Activated naive CD4-positive, alpha-beta T cell treated with anti-CD3 and anti-CD28 coated beads, Interleukin-2, amount 10 ng/mL, durations not matched to agents 7 days and 5 days (primary cell): ENCODE measurements at regions not wholly inside any gene's neighbourhood (a gene's known extent, or its start where the extent isn't known, plus 50 kb on each side); places are given as distances from the start of the nearest gene placed in this dataset.

Experiments used
- CTCF ChIA-PET: fragments of 350-600 bp; sonication (Branson Sonifier 250); formaldehyde crosslinking; loops from one replicate; lab custom pipeline; 2021; ENCODE audit warnings: antibody characterized with exemption; lab: Charles Lee
- DNase-seq: peaks from one replicate; pipeline ENCODE4 v3.0.0-alpha.2; 2020
- H3K27ac Mint-ChIP-seq: one replicate; pipeline ENCODE4 v1.8.0; 2021; ENCODE audit warnings: mild to moderate bottlenecking, moderate library complexity, mixed read lengths
- H3K27me3 Mint-ChIP-seq: one replicate; pipeline ENCODE4 v1.8.0; 2021; ENCODE audit warnings: mild to moderate bottlenecking, mixed read lengths
- H3K36me3 Mint-ChIP-seq: one replicate; pipeline ENCODE4 v1.8.0; 2021; ENCODE audit warnings: mixed read lengths
- H3K4me1 Mint-ChIP-seq: one replicate; pipeline ENCODE4 v1.8.0; 2021; ENCODE audit warnings: mixed read lengths
- H3K4me3 Mint-ChIP-seq: one replicate; pipeline ENCODE4 v1.8.0; 2021; ENCODE audit warnings: mild to moderate bottlenecking, moderate library complexity, mixed read lengths
- H3K9me3 Mint-ChIP-seq: one replicate; pipeline ENCODE4 v1.8.0; 2021; ENCODE audit warnings: mixed read lengths

- DNase-seq = no peak
- CTCF ChIA-PET = no interaction called here
- H3K4me3 Mint-ChIP-seq = no peak overlapping the region
- peaks cover 12% of the 10 kb centered on the region for H3K27me3 Mint-ChIP-seq
- H3K4me1 Mint-ChIP-seq = no peaks in the 10 kb centered on the region
- no peak overlapping the region for H3K27ac Mint-ChIP-seq
- H3K36me3 Mint-ChIP-seq = no peaks in the 10 kb centered on the region
- H3K9me3 Mint-ChIP-seq = no peaks in the 10 kb centered on the region
Observed at GRCh38 chr22:27019827-27020226, 362.4 kb downstream of the MIAT start.

- H3K27me3 Mint-ChIP-seq = peaks cover 12% of the 10 kb centered on the region
- H3K4me3 Mint-ChIP-seq = no peak overlapping the region
- DNase-seq = no peak
- no peaks in the 10 kb centered on the region for H3K9me3 Mint-ChIP-seq
- CTCF ChIA-PET = no interaction called here
- no peaks in the 10 kb centered on the region for H3K36me3 Mint-ChIP-seq
- H3K4me1 Mint-ChIP-seq = no peaks in the 10 kb centered on the region
- no peak overlapping the region for H3K27ac Mint-ChIP-seq
Observed at GRCh38 chr22:27022274-27022895, 365.0 kb downstream of the MIAT start.

- Mint-ChIP-seq H3K4me1 (no peaks in the 10 kb centered on the region), H3K9me3 (no peaks in the 10 kb centered on the region), H3K27ac (no peak overlapping the region), H3K4me3 (no peak overlapping the region), H3K36me3 (no peaks in the 10 kb centered on the region), H3K27me3 (peaks cover 12% of the 10 kb centered on the region)
- CTCF ChIA-PET = interaction anchor here (0.6 kb wide), 1 partner anchor 685 kb away, joined by 3 read pairs; no protein-coding TSS in a partner anchor
- no peak for DNase-seq
Observed at GRCh38 chr22:27022896-27023361, 365.5 kb downstream of the MIAT start.

- no peaks in the 10 kb centered on the region for H3K4me1 Mint-ChIP-seq
- H3K9me3 Mint-ChIP-seq = no peaks in the 10 kb centered on the region
- H3K36me3 Mint-ChIP-seq = no peaks in the 10 kb centered on the region
- CTCF ChIA-PET = interaction anchor here (0.6 kb wide), 1 partner anchor 686 kb away, joined by 3 read pairs; no protein-coding TSS in a partner anchor
- H3K4me3 Mint-ChIP-seq = no peak overlapping the region
- no peak overlapping the region for H3K27ac Mint-ChIP-seq
- peaks cover 12% of the 10 kb centered on the region for H3K27me3 Mint-ChIP-seq
- DNase-seq = no peak
Observed at GRCh38 chr22:27023591-27023990, 366.2 kb downstream of the MIAT start.

DNA sequence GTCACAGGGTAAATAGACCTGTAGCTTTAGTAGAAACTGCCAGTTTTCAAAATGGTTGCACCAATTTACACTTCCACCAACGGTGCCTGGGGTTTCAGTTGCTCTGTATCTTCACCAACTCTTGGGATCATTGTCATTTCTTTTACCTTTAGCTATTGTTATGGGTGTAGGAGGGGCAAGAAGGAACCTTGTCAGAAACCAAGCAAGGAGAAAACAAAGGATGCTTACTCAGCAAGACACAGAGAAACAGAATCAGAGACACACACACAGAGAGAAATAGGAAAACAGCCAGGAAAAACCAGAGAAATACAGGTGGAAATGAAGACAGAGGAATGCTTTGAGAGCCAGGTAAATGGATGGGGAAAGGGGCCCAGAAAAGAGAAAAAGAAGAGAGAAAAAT, 367.6 kb downstream of the MIAT start:
- Mint-ChIP-seq H3K36me3 (no peaks in the 10 kb centered on the region), H3K4me1 (no peaks in the 10 kb centered on the region), H3K27ac (no peak overlapping the region), H3K27me3 (peaks cover 9% of the 10 kb centered on the region), H3K9me3 (peaks cover 1% of the 10 kb centered on the region), H3K4me3 (no peak overlapping the region)
- CTCF ChIA-PET = no interaction called here
- DNase-seq = no peak

DNA sequence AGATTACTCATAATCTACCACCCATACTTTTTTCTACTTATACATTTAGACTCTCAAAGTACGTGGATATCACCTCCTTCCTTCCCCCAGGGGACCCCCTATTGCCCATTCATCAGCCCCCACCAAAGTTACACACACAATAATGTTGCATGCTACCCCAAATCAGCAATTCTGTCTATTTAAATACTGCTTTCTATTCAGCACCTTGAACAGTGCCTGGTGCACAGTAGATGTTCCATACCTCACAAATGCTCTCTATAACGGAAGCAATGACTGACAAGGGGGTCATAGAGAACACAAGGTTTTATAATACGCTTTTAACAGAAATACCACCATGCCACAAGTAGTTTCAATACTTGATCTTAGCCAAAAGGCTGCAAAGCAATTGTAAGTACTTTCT, 370.7 kb downstream of the MIAT start:
- CTCF ChIA-PET = no interaction called here
- H3K27ac Mint-ChIP-seq = no peak overlapping the region
- H3K27me3 Mint-ChIP-seq = peaks cover 6% of the 10 kb centered on the region

DNA sequence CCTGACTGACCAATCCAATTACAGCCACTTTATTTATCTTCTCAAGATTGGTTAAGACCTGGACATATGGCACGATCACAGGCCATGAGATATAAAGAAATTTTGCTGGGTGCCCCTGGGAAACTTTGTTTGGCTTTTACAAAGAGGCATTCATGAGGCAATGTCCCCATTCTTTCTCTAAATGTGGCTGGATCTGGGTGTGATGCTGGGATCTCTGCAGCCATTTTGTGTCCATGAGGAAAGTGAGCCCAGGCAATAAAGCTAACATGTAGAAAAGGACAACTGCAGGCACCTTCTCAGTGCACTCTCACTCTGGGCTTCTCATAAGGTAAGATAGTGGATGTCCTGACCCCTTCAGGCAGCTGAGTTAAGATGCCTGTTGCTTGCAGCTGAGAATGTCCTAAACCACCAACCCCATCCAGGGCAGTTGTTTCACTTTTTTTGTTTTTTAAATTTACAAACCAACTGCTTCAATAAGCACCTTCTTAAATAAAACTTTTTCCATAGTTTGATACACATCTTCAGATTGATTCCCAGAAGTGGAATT, 372.3 kb downstream of the MIAT start:
- H3K36me3 Mint-ChIP-seq = no peaks in the 10 kb centered on the region
- no peaks in the 10 kb centered on the region for H3K4me1 Mint-ChIP-seq
- peaks cover 1% of the 10 kb centered on the region for H3K9me3 Mint-ChIP-seq
- no peak overlapping the region for H3K4me3 Mint-ChIP-seq
- H3K27me3 Mint-ChIP-seq = peaks cover 4% of the 10 kb centered on the region
- DNase-seq = no peak
- no peak overlapping the region for H3K27ac Mint-ChIP-seq
- CTCF ChIA-PET = no interaction called here

More for the DNA sequence above, 370.7 kb downstream of the MIAT start:
- H3K4me1 Mint-ChIP-seq = no peaks in the 10 kb centered on the region
- no peak for DNase-seq
- H3K36me3 Mint-ChIP-seq = no peaks in the 10 kb centered on the region
- H3K4me3 Mint-ChIP-seq = no peak overlapping the region
- peaks cover 1% of the 10 kb centered on the region for H3K9me3 Mint-ChIP-seq

- Mint-ChIP-seq H3K9me3 (peaks cover 1% of the 10 kb centered on the region), H3K27me3 (peaks cover 4% of the 10 kb centered on the region), H3K36me3 (no peaks in the 10 kb centered on the region), H3K27ac (no peak overlapping the region), H3K4me3 (no peak overlapping the region), H3K4me1 (no peaks in the 10 kb centered on the region)
- DNase-seq = no peak
- CTCF ChIA-PET = no interaction called here
Observed at GRCh38 chr22:27032091-27032761, 374.8 kb downstream of the MIAT start.

GRCh38 chr22:27041745-27042310, 384.4 kb downstream of the MIAT start:
- Mint-ChIP-seq H3K27ac (no peak overlapping the region), H3K27me3 (no peaks in the 10 kb centered on the region), H3K9me3 (no peaks in the 10 kb centered on the region), H3K4me3 (no peak overlapping the region), H3K4me1 (no peaks in the 10 kb centered on the region), H3K36me3 (no peaks in the 10 kb centered on the region)
- DNase-seq = no peak
- CTCF ChIA-PET = no interaction called here

DNA sequence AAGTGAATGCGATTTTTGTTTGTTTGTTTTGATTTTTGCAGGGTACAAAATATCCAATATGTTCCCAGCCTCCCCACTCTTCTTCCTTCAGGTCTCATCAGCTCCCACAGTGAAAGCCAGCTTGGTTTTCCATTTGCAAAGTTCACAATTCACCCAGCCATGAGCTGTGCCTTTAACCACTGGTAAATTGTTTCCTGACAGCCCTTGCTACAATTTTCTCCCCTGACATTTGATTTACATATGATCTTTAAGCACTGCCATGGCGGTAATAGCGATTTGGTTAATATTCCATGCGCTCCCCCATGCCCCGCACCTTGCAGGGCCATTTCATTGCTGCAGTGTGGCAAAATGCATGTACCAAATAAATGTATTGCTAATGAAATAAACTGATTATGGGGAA, 385.9 kb downstream of the MIAT start:
- Mint-ChIP-seq H3K4me3 (no peak overlapping the region), H3K4me1 (no peaks in the 10 kb centered on the region), H3K27me3 (no peaks in the 10 kb centered on the region), H3K27ac (no peak overlapping the region), H3K36me3 (no peaks in the 10 kb centered on the region), H3K9me3 (no peaks in the 10 kb centered on the region)
- CTCF ChIA-PET = no interaction called here
- DNase-seq = no peak

DNA sequence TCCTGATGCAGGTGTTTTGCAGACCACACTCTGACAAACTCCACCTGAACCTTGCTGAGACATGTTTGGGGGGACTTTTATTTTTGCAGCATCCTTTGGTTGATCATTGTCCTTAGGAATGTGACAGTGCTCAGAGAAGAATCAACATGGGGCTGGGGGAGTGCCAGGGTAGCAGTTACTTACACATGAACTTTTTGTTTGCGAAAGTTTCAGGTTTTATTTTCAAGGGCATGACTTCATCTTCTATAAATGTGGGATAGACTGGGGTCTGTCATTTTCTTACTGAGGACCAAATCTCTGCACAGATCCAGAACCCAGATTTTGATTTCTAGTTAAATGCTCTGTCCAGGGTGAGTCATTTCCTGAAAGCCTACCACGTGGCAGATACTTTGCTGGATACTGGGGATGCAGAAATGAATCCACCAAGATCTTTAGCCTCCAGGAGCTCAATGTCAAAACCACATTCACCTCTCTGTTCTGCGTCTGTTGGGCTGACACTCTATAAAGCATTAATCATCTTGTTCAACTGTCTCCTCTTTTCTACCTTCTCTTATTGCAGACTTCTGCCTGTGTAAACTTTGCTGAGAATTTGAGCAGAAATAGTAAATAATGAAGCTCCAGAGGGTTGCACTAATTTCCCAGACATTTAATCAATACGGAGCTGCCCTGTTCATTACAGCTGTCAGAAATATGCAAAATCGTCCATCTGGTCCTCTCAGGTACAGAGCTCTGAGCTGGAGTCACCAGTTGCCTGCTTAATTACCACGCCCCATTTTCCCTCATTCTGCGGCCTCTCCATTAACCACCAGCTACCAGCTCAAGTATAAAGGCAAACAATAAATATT, 387.9 kb downstream of the MIAT start:
- Mint-ChIP-seq H3K36me3 (no peaks in the 10 kb centered on the region), H3K27me3 (no peaks in the 10 kb centered on the region), H3K9me3 (no peaks in the 10 kb centered on the region), H3K27ac (no peak overlapping the region), H3K4me1 (no peaks in the 10 kb centered on the region), H3K4me3 (no peak overlapping the region)
- no peak for DNase-seq
- CTCF ChIA-PET = interaction anchor here (0.7 kb wide), 1 partner anchor 179 kb away, joined by 3 read pairs; no protein-coding TSS in a partner anchor

DNA sequence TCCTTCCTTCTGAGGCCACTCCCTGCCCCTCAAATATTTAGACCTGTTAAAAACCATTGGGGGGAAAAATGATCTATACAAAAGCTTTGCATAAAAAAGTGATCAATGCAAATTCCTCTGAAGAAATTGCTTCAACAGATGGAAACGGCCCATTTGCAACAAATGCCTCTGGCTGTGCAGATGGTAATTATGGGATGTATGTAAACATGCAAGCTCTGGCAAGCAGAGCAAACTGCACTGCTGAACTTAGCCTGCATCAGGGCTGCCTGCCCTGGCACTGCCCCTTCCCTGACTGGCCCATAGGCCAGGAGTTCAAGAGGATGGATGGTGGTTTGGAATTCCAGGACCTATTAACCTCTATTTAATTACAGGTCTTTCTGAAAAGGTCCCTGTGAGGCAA, 388.7 kb downstream of the MIAT start:
- no peak for DNase-seq
- Mint-ChIP-seq H3K27me3 (no peaks in the 10 kb centered on the region), H3K9me3 (no peaks in the 10 kb centered on the region), H3K4me3 (no peak overlapping the region), H3K27ac (no peak overlapping the region), H3K4me1 (no peaks in the 10 kb centered on the region), H3K36me3 (no peaks in the 10 kb centered on the region)
- CTCF ChIA-PET = interaction anchor here (0.7 kb wide), 1 partner anchor 178 kb away, joined by 3 read pairs; no protein-coding TSS in a partner anchor

- no peak for DNase-seq
- H3K27ac Mint-ChIP-seq = no peak overlapping the region
Observed at GRCh38 chr22:27046603-27047002, 389.2 kb downstream of the MIAT start.

DNA sequence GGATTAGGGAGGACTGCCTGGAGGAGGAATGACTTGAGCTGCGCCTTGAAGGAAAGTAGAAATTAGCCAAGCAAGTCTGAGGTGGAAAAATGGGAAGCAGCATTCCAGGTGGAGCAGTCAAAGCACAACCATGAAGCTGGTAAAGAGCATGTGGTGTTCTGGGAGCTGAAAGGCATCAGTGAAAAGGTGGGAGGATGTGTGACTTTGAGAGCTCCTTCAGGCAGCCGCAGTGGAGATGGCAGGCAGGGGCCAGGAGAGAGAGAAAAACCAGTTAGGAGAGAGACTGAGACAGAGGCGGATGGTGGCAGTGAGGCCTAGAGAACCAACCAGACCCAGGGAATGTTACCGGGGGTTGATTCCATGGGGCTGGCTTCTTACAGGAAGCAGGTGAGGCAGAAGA, 393.4 kb downstream of the MIAT start:
- CTCF ChIA-PET = no interaction called here
- H3K4me3 Mint-ChIP-seq = no peak overlapping the region
- no peaks in the 10 kb centered on the region for H3K9me3 Mint-ChIP-seq
- no peaks in the 10 kb centered on the region for H3K4me1 Mint-ChIP-seq
- no peaks in the 10 kb centered on the region for H3K27me3 Mint-ChIP-seq
- DNase-seq = no peak
- no peak overlapping the region for H3K27ac Mint-ChIP-seq
- no peaks in the 10 kb centered on the region for H3K36me3 Mint-ChIP-seq

More at GRCh38 chr22:27046603-27047002, 389.2 kb downstream of the MIAT start:
- Mint-ChIP-seq H3K4me3 (no peak overlapping the region), H3K4me1 (no peaks in the 10 kb centered on the region), H3K9me3 (no peaks in the 10 kb centered on the region), H3K27me3 (no peaks in the 10 kb centered on the region), H3K36me3 (no peaks in the 10 kb centered on the region)
- CTCF ChIA-PET = no interaction called here
